OCI-LY3 (cell line): ENCODE measurements at regions not wholly inside any gene's neighbourhood (a gene's known extent, or its start where the extent isn't known, plus 50 kb on each side); places are given as distances from the start of the nearest gene placed in this dataset.

ENCODE experiments used
- CTCF ChIP-seq: fragments of 200-600, 300-600 bp; sonication (generic); IDR thresholded peaks from 2 replicates; pipeline ENCODE4 v1.5.1; 2014; ENCODE audit warnings: antibody characterized with exemption, low read length, low read depth
- EZH2phosphoT487 ChIP-seq: fragments of 200-600 bp; shearing (Covaris generic); IDR thresholded peaks from 2 replicates; pipeline ENCODE4 v1.6.1; 2018; ENCODE audit warnings: antibody characterized with exemption, mixed run types, low read depth

- TF ChIP-seq EZH2phosphoT487 (no peak), CTCF (no peak)
Observed at GRCh38 chr5:68370196-68370595, 154.6 kb downstream of the PIK3R1 start.
